ENCODE measurements at regions not wholly inside any gene's neighbourhood (a gene's known extent, or its start where the extent isn't known, plus 50 kb on each side); places are given as distances from the start of the nearest gene placed in this dataset.

DNA sequence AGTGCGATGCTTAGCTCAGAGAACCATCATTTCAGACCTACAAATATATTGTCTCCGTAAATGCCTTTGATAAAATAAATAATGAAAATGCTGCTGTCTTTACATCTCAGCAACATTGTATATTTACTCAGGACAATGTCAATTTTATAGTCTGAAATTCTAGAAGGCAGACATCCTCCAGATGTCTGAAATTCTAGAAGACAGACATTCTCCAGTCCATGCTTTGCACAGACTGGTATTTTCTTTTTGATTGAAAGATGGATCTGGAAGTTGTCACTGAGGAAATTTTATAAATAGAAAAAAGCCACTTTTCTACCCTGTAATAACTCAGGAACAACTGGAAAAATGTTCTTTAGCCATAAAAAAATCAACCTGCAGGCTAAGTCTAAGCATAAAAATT lies 2293.3 kb downstream of the PCDH9 start:
- no peak for DNase-seq

DNA sequence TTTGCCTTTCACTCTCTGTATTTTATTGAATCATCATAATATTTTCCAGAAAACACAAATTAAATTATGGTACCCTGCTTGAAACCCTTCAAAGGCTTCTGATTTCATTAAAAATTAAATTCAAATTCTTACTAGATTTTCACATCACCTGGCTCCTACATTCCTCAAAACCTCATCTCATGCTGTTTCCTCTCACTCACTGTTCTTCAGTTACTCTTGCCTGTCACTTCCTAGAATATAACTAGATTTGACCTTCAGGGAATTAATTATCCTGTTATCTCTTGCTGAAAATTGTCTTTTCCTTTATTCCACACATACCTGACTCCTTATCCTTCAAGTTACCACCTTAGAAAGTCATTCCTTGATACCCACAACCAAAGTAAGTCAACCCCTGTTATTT lies 2294.7 kb downstream of the PCDH9 start:
- no peak for DNase-seq

DNA sequence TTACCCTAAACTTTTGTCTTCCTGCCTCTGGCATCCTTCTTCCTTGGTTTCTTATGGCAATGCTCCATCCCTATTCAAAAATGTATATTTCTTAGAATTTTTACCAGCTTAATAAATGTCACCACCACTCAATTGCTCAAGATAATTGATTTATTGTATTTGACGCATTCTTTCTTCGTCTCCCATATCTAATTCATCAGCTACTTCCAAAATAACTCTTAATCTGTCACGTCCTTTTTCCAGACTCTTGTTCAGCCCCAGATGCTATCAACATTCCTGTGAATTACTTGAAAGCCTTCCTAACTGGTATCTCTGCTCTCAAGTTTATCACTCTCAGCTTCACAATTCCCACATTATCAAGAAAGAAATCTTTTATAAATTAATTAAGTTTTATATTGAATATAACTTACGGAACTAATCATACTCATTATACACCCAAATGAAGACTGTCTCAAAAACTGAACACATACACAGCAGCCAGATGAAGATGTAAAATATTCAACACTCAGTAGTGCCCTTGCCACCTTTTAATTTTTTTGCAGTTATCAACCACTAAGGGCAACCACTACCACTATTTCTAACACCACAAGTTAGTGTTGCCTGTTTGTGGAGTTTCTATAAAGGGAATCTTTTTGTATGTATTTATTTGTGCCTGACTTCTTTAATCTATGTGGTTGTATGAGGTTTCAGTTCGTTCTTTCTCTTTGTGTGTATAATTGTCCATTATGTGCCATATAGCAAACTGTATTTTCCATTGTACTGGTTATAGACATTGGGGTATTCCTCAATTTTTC lies 2295.4 kb downstream of the PCDH9 start:
- no peak for DNase-seq

DNA sequence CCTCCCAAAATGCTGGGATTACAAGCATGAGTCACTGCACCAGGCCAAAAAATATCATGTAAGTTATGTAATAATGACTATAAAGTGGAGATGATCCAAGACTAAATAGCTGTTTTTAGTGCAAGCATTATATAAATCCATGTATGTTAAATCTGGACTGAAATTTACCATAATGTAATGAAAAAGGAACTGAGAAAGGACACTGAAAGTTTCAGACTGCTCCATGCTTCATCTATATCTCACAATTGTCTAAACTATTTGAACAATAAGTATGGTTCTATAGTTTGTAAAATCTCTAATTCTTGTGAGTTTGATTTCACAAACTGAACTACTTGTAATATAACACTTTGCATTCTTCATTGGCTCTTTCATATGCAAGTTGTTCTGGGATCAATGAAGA lies 2299.5 kb downstream of the PCDH9 start:
- no peak for DNase-seq

DNA sequence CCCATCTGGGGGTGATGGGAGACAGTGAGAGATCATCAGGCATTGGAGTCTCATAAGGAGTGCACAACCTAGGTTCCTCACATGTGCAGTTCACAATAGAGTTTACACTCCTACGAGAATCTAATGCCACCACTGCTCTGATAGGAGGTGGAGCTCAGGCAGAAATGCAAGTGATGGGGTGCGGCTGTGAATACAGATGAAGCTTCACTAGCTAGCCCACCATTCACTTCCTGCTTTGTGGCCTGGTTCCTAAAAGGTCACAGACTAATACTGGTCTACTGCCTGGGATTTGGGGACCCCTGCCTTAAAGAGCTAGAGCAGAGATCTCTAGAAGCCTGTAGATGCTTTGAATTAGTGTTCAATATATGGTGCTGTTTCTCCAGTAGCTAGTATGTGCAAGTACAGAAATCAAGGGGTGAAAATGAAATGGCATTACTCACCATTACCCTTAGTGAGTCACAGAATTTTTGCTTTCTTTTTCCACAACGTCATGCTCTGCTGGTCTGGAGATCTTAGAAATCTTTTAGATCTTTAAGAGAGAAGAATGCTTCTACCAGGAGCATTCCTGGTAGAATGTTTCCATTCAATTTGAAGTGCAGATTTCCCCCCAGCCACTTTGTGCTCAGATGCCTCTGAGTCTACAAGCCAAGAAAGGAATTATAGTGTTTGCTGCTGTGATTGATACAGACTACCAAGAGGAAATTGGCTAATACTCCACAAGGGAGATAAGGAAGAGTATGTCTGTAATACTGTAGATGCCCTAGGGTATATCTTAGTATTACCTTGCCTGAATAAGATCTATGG lies 2301.2 kb downstream of the PCDH9 start:
- DNase-seq = no peak

DNA sequence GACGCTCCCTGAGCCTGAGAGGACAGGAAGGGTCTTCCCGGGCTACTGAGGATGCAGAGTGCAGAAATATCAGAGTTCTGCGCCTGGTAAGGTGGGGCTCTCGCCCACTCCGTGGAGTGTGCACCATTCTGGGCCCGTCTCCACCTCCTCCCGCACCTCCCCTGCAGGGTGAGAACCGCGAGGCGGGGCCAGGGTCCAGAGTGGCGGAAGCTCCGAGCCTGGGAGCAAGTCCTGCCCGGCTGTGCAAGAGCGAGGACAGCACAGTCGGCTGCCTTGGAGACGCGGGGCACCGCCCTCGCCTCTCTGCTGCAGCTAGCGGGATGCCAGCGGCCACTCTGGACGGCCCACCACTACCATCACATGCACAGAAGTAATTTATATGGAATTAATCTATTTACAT lies 2304.4 kb downstream of the PCDH9 start:
- DNase-seq = no peak

DNA sequence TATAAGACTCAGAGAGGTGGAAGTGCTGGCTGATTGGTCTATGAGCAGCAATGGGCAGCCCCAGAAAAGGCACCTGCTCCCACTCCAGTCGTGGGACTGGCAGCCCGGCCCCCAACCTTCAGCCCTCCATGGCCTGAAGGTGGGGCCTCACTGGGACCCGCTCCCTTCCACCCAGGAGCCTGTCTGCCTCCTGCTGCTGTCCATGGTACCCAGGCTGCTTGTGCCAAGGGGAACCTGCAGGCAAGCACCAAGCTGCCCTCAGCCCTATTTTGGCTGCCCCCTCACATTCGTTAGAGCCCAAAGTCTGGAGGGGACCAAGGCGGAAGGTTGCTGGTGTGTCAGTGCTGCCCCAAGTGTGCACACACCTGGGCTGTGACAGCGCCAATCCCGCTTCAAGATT lies 2304.9 kb downstream of the PCDH9 start:
- no peak for DNase-seq

DNA sequence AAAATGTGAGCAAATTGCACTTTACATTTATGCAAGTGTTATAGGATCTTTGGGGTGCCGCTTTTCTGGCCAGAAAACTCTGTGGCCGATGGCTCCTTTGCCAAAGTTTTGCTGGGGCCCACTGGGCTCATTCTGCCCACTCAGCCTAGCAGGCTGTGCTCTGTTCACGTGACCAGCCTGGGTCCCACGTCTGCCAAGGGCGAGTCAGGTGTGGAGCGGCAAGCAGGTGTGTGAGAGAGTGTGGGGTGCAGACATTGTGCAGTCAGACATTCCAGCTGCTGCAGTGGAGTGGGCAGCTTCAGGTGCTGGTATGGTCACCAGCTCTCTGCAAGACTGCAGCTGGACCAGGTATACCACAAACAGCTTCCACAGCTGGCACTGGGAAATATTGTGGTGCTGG lies 2305.7 kb downstream of the PCDH9 start:
- no peak for DNase-seq

DNA sequence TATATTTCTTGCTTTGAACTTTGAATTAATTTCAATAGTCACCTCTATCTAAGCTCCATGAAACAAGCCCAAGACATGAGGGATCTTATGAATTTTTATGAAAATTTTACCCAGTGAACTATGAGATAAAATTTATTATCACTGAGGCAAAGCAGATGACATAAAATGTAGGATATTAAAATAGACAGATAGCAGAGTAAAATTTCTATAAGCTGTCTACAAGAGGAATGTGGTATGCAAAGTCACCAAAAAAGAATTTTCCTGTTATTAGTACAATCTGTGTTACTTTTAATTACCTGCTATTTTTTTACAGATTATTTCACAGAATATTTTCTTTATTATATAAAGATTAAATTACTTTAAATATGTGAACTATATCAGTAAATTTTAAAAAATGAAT lies 2312.6 kb downstream of the PCDH9 start:
- DNase-seq = no peak

DNA sequence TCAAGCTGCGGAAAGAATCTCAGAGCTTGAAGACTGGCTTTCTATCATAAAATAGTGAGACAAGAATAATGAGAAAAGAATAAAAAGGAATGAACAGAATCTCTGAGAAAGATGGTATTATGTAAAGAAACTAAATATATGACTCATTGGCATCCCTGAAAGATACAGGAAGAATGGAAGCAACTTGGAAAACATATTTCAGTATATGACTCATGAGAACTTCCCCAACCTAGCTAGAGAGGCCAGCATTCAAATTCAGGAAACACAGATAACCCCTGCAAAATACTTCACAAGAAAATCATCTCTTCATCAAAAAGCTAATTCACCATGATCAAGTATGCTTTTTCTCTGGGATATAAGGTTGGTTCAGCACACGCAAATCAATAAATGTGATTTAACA lies 2318.0 kb downstream of the PCDH9 start:
- no peak for DNase-seq

DNA sequence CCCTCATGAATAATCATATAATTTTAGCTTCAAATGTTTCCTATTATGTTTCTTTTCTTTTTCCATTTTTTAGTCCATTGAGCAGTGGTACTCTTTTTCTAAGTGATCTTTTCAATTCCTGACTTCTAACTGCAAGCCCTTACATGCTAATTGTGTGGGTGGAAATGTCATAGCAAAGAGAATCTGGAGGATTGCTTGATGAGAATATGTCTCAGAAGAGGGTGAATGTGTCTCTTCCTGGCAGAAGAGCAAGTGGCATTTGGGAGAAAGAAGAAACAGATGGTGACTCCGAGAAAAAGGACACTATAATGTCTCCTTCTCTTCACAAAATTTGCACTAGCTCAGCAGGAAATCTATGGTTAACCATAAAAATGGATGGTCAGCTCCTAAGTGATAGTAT lies 2320.0 kb downstream of the PCDH9 start:
- DNase-seq = no peak

DNA sequence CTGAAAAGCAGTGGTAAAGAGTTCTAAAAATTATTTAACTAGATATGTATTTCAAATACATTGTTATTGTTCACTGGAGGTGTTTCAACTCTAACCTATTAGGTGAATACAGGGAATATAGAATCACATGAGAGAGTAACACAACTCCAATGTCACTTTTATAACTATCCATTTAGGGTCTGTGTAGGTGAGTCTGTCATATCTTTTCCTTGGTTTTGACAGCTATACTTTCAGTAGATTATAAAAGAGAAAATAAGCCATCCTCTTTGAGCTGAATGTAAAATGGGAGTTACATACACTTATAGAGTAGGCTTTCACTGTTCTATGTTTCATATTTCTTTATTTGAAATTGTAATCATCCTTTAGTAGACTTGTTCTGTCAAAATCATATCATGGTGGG lies 2321.0 kb downstream of the PCDH9 start:
- DNase-seq = no peak

DNA sequence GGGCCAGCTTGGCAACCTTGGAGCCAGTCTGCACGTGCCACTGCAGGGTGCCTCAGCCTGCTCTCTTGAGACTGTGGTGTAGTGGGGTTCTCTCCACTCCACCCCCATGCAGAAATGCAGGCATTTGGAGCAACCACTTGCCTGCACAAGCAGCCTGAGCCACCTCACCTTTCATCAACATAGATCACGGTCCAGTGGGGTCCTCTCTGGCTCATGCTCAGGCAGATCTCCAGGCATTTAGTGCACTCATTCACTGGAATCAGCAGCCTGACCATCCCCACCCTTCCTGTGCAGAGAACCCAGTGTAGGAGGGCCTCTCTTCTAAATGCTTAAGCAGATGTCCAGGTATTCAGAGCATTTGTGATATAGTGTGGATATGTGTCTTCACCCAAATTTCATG lies 2330.1 kb downstream of the PCDH9 start:
- no peak for DNase-seq

DNA sequence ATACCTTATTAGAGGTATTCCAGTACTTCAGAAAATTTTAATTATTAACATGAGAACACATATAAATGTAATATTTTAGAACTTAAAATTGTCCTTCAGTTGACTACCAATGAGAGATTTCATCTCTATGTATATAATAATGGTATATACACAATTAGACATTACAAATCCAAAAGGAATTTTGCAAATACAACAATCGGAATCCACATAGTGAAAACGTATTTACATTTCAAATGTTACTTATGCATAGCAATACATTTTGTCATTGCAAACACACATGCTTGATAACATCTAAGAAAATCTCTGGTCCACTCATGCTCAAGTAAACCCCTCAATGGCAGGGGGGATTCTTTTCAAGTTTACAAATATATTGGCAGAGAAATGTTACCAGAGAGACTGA lies 2345.2 kb downstream of the PCDH9 start:
- no peak for DNase-seq

DNA sequence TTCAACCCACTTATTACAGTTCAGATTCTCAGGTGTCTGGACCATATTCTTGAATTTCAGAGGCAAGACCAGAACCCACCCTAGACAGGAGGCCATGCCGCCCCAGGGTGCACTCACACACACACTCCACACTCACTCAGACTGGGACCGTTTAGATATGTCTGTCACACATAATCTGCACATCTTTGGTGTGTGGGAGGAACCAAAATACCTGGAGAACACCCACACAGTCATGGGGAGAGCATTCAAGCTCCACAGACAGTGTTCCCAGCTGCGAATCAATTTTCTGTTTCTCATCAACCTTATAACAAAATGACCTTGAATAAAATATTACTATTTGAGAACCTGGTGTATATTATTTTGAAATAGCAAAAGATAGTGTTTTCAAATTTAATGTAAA lies 2353.0 kb downstream of the PCDH9 start:
- DNase-seq = no peak

DNA sequence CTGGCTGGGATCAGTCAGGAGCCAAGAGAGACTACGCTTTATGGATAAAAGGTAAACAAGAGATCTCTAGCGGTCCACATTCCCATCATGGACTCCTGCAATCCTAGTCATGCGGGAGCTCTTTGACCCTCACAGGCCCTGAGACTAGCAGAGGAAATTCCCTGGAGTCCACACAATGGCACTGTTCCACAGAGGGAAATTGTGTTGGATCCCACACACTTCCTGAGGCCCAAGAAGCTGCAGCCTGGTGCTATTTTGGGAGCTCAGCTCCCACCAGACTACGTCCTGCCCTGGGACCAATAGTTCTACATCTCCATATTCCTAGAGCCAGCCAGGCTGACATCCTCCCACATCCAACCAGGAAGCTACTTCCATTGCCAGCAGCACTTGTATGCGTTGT lies 2358.4 kb downstream of the PCDH9 start:
- DNase-seq = no peak

DNA sequence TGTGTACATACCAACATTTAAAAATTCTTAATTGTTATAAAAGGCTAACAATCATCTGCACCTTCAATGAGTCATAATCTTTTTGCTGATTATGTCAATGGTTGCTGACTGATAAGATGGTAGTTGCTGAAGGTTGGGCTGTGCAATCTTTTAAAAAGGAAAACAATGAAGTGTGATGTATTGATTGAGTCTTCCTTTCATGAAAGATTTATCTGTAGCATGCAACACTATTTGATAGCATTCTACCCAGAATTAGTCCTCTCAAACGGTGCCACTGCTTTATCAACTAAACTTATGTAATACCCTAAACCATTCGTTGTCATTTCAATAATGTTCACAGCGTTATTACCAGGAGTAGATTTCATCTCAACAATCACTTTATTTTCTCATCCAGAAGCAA lies 2360.6 kb downstream of the PCDH9 start:
- no peak for DNase-seq

DNA sequence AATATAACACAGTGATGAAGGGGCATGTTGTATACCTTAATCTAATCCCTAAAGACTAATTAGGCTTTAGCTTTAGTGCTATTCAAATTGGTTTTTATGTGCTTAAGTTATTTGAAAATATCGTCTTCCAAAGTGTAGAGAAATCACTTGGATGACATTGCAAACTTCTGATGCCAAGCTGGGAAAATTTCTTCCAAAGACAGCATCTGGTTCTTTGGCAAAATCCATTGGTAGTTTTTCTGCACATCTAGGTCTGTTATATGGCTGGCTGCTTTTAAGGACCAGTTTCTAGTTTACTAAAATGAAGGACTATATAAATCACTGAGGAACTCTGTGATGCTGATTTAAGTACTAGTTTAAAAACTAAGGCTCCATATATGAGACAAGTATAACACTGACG lies 2362.3 kb downstream of the PCDH9 start:
- no peak for DNase-seq

DNA sequence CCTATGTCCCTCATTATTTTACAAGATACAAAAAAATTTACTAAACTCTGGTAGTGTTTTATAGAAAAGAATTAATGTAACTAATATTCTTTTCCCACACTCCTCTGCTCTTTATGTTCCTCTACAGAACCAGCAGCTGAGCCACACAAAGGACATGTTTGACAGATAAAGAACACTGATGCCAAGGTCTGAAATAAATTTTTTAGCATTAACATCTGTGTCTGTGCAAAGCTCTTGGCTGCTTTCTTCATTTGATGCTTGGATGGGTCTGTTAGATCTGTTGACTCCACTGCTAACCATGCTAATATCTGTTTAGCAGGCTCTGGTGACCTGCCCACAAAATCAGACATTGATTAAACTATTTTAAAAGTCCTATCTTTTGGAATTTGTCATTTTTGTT lies 2363.8 kb downstream of the PCDH9 start:
- DNase-seq = no peak

DNA sequence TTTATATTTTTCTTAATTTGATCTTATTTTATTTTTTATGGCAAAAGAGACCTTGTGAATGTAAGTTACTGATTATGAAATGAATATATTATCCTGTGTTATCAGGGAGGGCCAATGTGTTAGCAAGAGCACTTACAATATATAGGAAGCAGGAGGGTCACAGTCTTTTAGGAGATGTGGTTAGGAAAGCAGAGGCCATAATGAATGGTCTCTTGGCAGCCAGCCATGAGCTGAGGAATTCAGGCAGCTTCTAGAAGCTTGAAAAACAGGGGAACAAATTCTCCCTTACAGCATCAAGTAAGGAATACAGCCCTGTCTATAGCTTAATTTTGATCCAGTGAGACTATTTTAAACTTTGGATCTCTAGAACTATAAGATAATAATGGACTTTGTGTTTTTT lies 2374.6 kb downstream of the PCDH9 start:
- no peak for DNase-seq

DNA sequence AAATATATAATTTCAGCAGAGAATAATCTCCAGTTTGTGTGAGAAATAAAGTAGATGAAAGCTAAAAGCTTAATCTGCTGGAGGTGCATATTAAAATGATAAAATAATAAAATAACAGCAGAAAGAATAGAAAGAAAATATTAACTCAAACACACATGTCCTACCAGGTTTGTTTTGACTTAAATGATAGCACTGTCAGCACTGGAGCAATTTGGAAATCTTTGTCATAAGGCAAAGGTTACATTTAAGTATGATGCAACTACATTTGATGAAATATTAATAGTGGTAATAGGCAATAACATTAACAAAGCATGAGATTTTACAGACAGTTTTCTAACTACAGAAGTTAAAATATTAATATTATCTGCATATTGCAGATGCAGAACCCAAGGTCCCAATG lies 2380.1 kb downstream of the PCDH9 start:
- DNase-seq = no peak

DNA sequence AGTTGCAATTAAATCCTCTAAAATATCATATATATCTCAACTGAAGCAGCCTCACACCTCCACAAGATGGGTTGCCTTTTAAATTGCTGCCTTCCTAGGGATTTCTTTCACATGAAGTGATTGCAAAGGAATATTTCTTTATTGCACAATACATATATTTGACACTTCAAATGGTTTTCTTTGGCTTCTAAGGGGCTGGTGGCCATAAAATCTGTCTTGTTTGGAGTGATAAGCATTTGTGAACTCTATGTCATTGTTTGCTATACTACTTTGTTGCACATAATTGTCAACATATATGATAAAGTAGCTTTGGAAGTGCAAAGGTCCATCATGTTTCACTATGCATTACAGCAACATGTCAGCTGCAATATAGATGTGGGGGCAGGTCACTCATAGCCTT lies 2380.9 kb downstream of the PCDH9 start:
- DNase-seq = no peak

DNA sequence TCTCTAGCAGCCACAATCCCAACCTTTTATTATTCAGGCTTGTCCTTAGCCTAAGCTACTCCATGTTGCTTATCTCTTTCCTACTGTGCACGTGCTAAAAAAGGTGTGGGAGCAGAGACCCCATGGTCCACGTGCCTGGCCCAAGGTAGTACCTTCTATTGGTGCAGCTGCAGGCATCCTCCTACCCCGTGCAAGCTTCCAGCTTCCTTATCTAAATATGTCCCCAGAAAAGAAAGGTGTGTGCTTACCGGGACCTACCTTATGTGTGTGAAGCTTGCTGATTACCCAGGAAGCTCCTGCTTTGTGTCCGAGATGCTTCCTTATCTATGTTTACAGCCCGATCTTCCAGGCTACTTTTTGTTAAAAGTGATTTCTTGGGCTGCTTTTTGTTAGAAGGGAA lies 2382.4 kb downstream of the PCDH9 start:
- DNase-seq = no peak

DNA sequence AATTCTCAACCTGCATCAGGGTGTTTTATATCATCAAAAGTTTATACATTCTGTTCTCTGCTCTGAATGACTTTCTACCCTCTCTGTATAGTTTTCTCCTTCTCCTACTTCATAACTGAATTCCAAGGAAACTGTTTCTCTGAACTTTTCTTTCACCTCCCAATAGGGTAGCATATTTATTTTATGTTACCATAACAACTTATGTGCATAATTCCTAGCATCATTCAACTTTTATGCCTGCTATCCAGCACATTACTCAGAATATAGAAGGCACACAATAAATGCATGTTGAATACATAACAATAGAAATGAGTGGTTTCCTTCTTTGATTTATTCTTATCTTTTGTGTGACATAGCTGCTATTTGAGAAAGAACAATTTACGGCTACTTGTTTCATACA lies 2385.0 kb downstream of the PCDH9 start:
- DNase-seq = no peak

DNA sequence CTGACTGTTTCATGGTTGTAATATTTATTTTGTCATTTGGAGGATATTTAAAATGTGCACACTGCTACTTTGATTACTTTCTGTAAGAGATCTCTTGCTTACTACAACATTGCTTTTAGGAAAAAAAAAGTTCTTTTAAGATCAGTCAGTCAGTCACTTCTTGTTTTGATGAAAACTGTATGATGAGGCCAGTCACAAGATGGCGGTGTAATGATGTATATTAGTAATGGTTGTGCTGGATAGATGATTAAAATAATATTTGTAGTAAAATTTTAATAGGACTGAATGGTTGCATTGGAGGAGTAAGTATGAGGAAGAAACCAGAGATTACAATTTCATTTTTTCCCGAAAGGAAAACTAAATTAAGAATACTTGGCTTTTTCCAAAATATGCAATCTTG lies 2411.1 kb downstream of the PCDH9 start:
- no peak for DNase-seq
